ENCODE measurements at regions not wholly inside any gene's neighbourhood (a gene's known extent, or its start where the extent isn't known, plus 50 kb on each side); places are given as distances from the start of the nearest gene placed in this dataset.
"Not testable (repeated sequence)": the region's sequence is repeated elsewhere in the genome, so short reads cannot be mapped to it uniquely, and the experiment has no call there.

GRCh38 chr15:30732100-30732499 is 106.2 kb downstream of the ARHGAP11B start:
- not testable (repeated sequence) for H3K9me3 ChIP-seq (ENCODE audit: low read depth, low read length); H3K4me3 ChIP-seq (ENCODE audit: low read length); H3K27me3 ChIP-seq (ENCODE audit: insufficient read depth, low read length); H3K4me1 ChIP-seq (ENCODE audit: insufficient read depth, low read length)

- not testable (repeated sequence) for H3K4me3 ChIP-seq (ENCODE audit: low read length); H3K9me3 ChIP-seq (ENCODE audit: low read depth, low read length); H3K27me3 ChIP-seq (ENCODE audit: insufficient read depth, low read length)
Observed at GRCh38 chr15:30735884-30736564, 110.1 kb downstream of the ARHGAP11B start.

GRCh38 chr15:30742796-30743195 is 116.9 kb downstream of the ARHGAP11B start:
- H3K4me3 ChIP-seq (ENCODE audit: low read length); H3K4me1 ChIP-seq (ENCODE audit: insufficient read depth, low read length); H3K9me3 ChIP-seq (ENCODE audit: low read depth, low read length); H3K27me3 ChIP-seq (ENCODE audit: insufficient read depth, low read length): not testable (repeated sequence)

More at GRCh38 chr15:30735884-30736564, 110.1 kb downstream of the ARHGAP11B start:
- H3K4me1 ChIP-seq (ENCODE audit: insufficient read depth, low read length) = not testable (repeated sequence)

- H3K4me3 ChIP-seq (ENCODE audit: low read length); H3K9me3 ChIP-seq (ENCODE audit: low read depth, low read length); H3K27me3 ChIP-seq (ENCODE audit: insufficient read depth, low read length); H3K4me1 ChIP-seq (ENCODE audit: insufficient read depth, low read length): not testable (repeated sequence)
Observed at GRCh38 chr15:30749048-30749447, 123.1 kb downstream of the ARHGAP11B start.

- H3K4me3 ChIP-seq (ENCODE audit: low read length); H3K9me3 ChIP-seq (ENCODE audit: low read depth, low read length); H3K27me3 ChIP-seq (ENCODE audit: insufficient read depth, low read length); H3K4me1 ChIP-seq (ENCODE audit: insufficient read depth, low read length): not testable (repeated sequence)
Observed at GRCh38 chr15:30755036-30755687, 129.2 kb downstream of the ARHGAP11B start.

- H3K27me3 ChIP-seq (ENCODE audit: insufficient read depth, low read length); H3K4me3 ChIP-seq (ENCODE audit: low read length); H3K9me3 ChIP-seq (ENCODE audit: low read depth, low read length); H3K4me1 ChIP-seq (ENCODE audit: insufficient read depth, low read length): not testable (repeated sequence)
Observed at GRCh38 chr15:30760633-30761032, 134.7 kb downstream of the ARHGAP11B start.

GRCh38 chr15:30761365-30761764 is 135.4 kb downstream of the ARHGAP11B start:
- not testable (repeated sequence) for H3K9me3 ChIP-seq (ENCODE audit: low read depth, low read length); H3K4me3 ChIP-seq (ENCODE audit: low read length); H3K4me1 ChIP-seq (ENCODE audit: insufficient read depth, low read length); H3K27me3 ChIP-seq (ENCODE audit: insufficient read depth, low read length)

GRCh38 chr15:30769390-30770124 is 134.2 kb upstream of the FAN1 start:
- H3K4me3 ChIP-seq (ENCODE audit: low read length); H3K9me3 ChIP-seq (ENCODE audit: low read depth, low read length); H3K4me1 ChIP-seq (ENCODE audit: insufficient read depth, low read length); H3K27me3 ChIP-seq (ENCODE audit: insufficient read depth, low read length): not testable (repeated sequence)

- no peaks in the 10 kb centered on the region for H3K27me3 ChIP-seq (ENCODE audit: insufficient read depth, low read length)
- no peaks in the 10 kb centered on the region for H3K9me3 ChIP-seq (ENCODE audit: low read depth, low read length)
- H3K4me3 ChIP-seq (ENCODE audit: low read length) = no peak overlapping the region
- H3K4me1 ChIP-seq (ENCODE audit: insufficient read depth, low read length) = no peaks in the 10 kb centered on the region
Observed at GRCh38 chr15:30770759-30771158, 133.0 kb upstream of the FAN1 start.

GRCh38 chr15:30783019-30783418 is 120.7 kb upstream of the FAN1 start:
- H3K4me1 ChIP-seq (ENCODE audit: insufficient read depth, low read length) = no peaks in the 10 kb centered on the region
- H3K9me3 ChIP-seq (ENCODE audit: low read depth, low read length) = no peaks in the 10 kb centered on the region
- H3K27me3 ChIP-seq (ENCODE audit: insufficient read depth, low read length) = no peaks in the 10 kb centered on the region
- H3K4me3 ChIP-seq (ENCODE audit: low read length) = no peak overlapping the region

GRCh38 chr15:30788595-30788994 is 115.1 kb upstream of the FAN1 start:
- H3K9me3 ChIP-seq (ENCODE audit: low read depth, low read length) = no peaks in the 10 kb centered on the region
- no peak overlapping the region for H3K4me3 ChIP-seq (ENCODE audit: low read length)
- H3K4me1 ChIP-seq (ENCODE audit: insufficient read depth, low read length) = no peaks in the 10 kb centered on the region
- no peaks in the 10 kb centered on the region for H3K27me3 ChIP-seq (ENCODE audit: insufficient read depth, low read length)

- H3K4me1 ChIP-seq (ENCODE audit: insufficient read depth, low read length) = no peaks in the 10 kb centered on the region
- H3K27me3 ChIP-seq (ENCODE audit: insufficient read depth, low read length) = no peaks in the 10 kb centered on the region
- H3K4me3 ChIP-seq (ENCODE audit: low read length) = no peak overlapping the region
- H3K9me3 ChIP-seq (ENCODE audit: low read depth, low read length) = no peaks in the 10 kb centered on the region
Observed at GRCh38 chr15:30791239-30792175, 112.2 kb upstream of the FAN1 start.

- not testable (repeated sequence) for H3K4me3 ChIP-seq (ENCODE audit: low read length); H3K27me3 ChIP-seq (ENCODE audit: insufficient read depth, low read length); H3K4me1 ChIP-seq (ENCODE audit: insufficient read depth, low read length); H3K9me3 ChIP-seq (ENCODE audit: low read depth, low read length)
Observed at GRCh38 chr15:30792843-30793242, 110.9 kb upstream of the FAN1 start.

GRCh38 chr15:30794388-30794787 is 109.3 kb upstream of the FAN1 start:
- Histone ChIP-seq H3K9me3 (ENCODE audit: low read depth, low read length) (no peaks in the 10 kb centered on the region), H3K4me3 (ENCODE audit: low read length) (no peak overlapping the region), H3K27me3 (ENCODE audit: insufficient read depth, low read length) (no peaks in the 10 kb centered on the region), H3K4me1 (ENCODE audit: insufficient read depth, low read length) (no peaks in the 10 kb centered on the region)

GRCh38 chr15:30799565-30799964 is 104.2 kb upstream of the FAN1 start:
- H3K4me1 ChIP-seq (ENCODE audit: insufficient read depth, low read length); H3K27me3 ChIP-seq (ENCODE audit: insufficient read depth, low read length); H3K4me3 ChIP-seq (ENCODE audit: low read length); H3K9me3 ChIP-seq (ENCODE audit: low read depth, low read length): not testable (repeated sequence)
